Activated CD8-positive, alpha-beta T cell treated with anti-CD3 and anti-CD28 coated beads for 36 hours (primary cell): ENCODE measurements at regions not wholly inside any gene's neighbourhood (a gene's known extent, or its start where the extent isn't known, plus 50 kb on each side); places are given as distances from the start of the nearest gene placed in this dataset.
"Not testable (repeated sequence)": the region's sequence is repeated elsewhere in the genome, so short reads cannot be mapped to it uniquely, and the experiment has no call there.

Source experiments
- ATAC-seq: fragments of 200-7000 bp; cut with Tn5 transposase; one replicate; pipeline ENCODE4 v1.10.0; 2021; ENCODE audit warnings: mild to moderate bottlenecking, moderate library complexity
- CTCF ChIA-PET: fragments of 350-600 bp; sonication (Branson Sonifier 250); formaldehyde crosslinking; loops from one replicate; lab custom pipeline; 2021; ENCODE audit warnings: antibody characterized with exemption; lab: Charles Lee
- POLR2A ChIA-PET: fragments of 350-600 bp; sonication (Branson Sonifier 250); formaldehyde crosslinking; loops from one replicate; lab custom pipeline; 2021; ENCODE audit warnings: antibody characterized with exemption; lab: Charles Lee
- DNase-seq: peaks from one replicate; pipeline ENCODE4 v3.0.0-alpha.2; 2020
- H3K27ac Mint-ChIP-seq: one replicate; pipeline ENCODE4 v1.8.0; 2021; ENCODE audit warnings: mild to moderate bottlenecking, mixed read lengths
- H3K27me3 Mint-ChIP-seq: one replicate; pipeline ENCODE4 v1.8.0; 2021; ENCODE audit warnings: mixed read lengths
- H3K36me3 Mint-ChIP-seq: one replicate; pipeline ENCODE4 v1.8.0; 2021; ENCODE audit warnings: low read depth, mixed read lengths
- H3K4me1 Mint-ChIP-seq: one replicate; pipeline ENCODE4 v1.8.0; 2021; ENCODE audit warnings: low read depth, mixed read lengths
- H3K4me3 Mint-ChIP-seq: one replicate; pipeline ENCODE4 v1.8.0; 2021; ENCODE audit warnings: mild to moderate bottlenecking, moderate library complexity, mixed read lengths
- H3K9me3 Mint-ChIP-seq: one replicate; pipeline ENCODE4 v1.8.0; 2021; ENCODE audit warnings: mixed read lengths
- intact Hi-C: fragments of 100-400 bp; cut with micrococcal nuclease; formaldehyde crosslinking; loops from one replicate; pipeline ENCODE4 v1.10.0; 2022
- TF ChIP-seq, protein P1 (sequence below): fragments of 200-600 bp; IDR thresholded peaks from one replicate; pipeline ENCODE4 v1.8.0; 2022; ENCODE audit warnings: antibody characterized with exemption, mild to moderate bottlenecking

DNA sequence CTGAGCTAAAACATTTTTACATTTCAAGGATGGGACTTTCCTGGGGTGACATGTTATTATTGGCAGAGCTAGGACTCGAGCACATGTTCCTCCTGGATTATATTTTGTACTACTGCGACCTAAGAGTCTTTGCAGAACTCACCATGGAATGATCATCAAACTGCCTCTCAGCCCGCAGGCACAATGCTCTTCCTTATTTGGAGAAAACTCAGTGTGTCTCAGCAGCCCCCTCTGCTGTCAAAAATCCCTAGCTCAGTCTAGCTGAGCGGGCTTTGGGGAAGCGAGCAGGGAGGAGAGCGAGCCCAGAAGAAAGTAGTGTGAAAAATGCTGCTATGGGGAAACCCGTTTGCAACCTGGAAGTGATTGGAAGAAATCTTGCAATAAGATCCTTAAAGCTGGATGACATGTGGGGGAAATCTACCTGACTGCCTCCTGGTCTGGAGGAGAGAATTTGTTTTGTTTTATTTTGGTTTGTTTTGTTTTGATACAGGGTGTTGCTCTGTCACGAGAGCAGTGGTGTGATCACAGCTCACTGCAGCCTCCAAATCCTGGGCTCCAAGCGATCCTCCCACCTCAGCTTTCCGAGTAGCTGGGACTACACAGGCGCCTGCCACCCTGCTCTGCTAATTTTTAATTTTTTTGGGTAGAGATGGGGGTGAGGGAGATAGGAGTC is 89.9 kb upstream of the CLINT1 start:
- POLR2A ChIA-PET, result interaction anchor here (0.9 kb wide), 1 partner anchor 93 kb away, joined by 3 read pairs; no protein-coding TSS in a partner anchor

DNA sequence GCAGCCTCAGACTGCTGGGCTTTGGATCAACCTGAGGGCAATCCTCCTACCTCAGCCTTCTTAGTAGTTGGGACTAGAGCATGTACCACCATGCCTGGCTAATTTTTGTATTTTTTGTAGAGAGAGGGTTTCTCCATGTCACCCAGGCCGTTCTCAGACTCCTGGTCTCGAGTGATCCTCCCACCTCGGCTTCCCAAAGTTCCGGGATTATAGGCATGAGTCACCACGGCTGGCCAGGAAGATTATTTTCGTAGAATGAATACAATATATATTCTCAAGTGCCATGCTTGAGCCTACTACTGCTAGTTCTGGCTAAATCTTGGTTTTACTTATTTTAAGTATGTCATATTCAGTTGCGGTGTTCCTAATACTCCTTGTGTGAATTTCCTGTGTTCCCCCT is 88.2 kb upstream of the CLINT1 start:
- POLR2A ChIA-PET, result no interaction called here
- intact Hi-C loops, result loop anchor here (5.0 kb wide), 1 partner anchor 185 kb away; no protein-coding TSS in a partner anchor
- Mint-ChIP-seq H3K27me3 (peaks cover 6% of the 10 kb centered on the region), H3K36me3 (no peaks in the 10 kb centered on the region), H3K4me1 (peaks cover 4% of the 10 kb centered on the region), H3K4me3 (no peak overlapping the region), H3K27ac (no peak overlapping the region), H3K9me3 (no peaks in the 10 kb centered on the region)
- ATAC-seq (no peak), DNase-seq (no peak)
- TF ChIP-seq, protein P1, sequence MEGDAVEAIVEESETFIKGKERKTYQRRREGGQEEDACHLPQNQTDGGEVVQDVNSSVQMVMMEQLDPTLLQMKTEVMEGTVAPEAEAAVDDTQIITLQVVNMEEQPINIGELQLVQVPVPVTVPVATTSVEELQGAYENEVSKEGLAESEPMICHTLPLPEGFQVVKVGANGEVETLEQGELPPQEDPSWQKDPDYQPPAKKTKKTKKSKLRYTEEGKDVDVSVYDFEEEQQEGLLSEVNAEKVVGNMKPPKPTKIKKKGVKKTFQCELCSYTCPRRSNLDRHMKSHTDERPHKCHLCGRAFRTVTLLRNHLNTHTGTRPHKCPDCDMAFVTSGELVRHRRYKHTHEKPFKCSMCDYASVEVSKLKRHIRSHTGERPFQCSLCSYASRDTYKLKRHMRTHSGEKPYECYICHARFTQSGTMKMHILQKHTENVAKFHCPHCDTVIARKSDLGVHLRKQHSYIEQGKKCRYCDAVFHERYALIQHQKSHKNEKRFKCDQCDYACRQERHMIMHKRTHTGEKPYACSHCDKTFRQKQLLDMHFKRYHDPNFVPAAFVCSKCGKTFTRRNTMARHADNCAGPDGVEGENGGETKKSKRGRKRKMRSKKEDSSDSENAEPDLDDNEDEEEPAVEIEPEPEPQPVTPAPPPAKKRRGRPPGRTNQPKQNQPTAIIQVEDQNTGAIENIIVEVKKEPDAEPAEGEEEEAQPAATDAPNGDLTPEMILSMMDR, result no peak
- CTCF ChIA-PET, result interaction anchor here (3.0 kb wide), 1 partner anchor 91 kb away, joined by 28 read pairs; no protein-coding TSS in a partner anchor

More for the DNA sequence above, 89.9 kb upstream of the CLINT1 start:
- H3K4me1 Mint-ChIP-seq, result peaks cover 4% of the 10 kb centered on the region
- DNase-seq, result peak; percentile 90
- peaks cover 6% of the 10 kb centered on the region for H3K27me3 Mint-ChIP-seq
- no peak overlapping the region for H3K27ac Mint-ChIP-seq
- H3K4me3 Mint-ChIP-seq, result no peak overlapping the region
- peak; percentile 96 for ATAC-seq
- TF ChIP-seq, protein P1, result peak; percentile 77
- intact Hi-C loops, result loop anchor here (1.0 to 5.0 kb wide), 2 partner anchors 133 to 187 kb away; no protein-coding TSS in a partner anchor
- H3K9me3 Mint-ChIP-seq, result no peaks in the 10 kb centered on the region
- no peaks in the 10 kb centered on the region for H3K36me3 Mint-ChIP-seq
- CTCF ChIA-PET, result interaction anchor here (0.6 to 4.5 kb wide), 48 partner anchors 8 to 1158 kb away, joined by 3 to 80 read pairs (median 4); partner anchors contain the start of gene LSM11

DNA sequence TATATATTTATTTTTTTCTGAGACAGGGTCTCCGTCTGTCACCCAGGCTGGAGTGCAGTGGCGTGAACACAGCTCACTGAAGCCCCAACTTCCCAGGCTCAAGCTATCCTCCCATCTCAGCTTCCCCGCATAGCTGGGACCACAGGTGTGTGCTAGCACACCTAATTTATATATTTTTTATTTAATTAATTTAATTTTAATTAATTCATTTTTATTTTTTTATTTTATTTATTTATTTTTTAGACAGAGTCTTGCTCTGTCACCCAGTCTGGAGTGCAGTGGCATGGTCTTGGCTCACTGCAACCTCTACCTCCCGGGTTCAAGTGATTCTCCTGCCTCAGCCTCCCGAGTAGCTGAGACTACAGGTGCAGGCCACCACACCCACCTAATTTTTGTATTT is 86.9 kb upstream of the CLINT1 start:
- intact Hi-C loops, result loop anchor here (5.0 kb wide), 1 partner anchor 184 kb away; no protein-coding TSS in a partner anchor
- ATAC-seq, H3K27ac Mint-ChIP-seq, H3K36me3 Mint-ChIP-seq, H3K27me3 Mint-ChIP-seq, DNase-seq, POLR2A ChIA-PET, H3K4me1 Mint-ChIP-seq, H3K4me3 Mint-ChIP-seq, H3K9me3 Mint-ChIP-seq: not testable (repeated sequence)
- CTCF ChIA-PET, result interaction anchor here (0.9 kb wide), 1 partner anchor 126 kb away, joined by 3 read pairs; no protein-coding TSS in a partner anchor

- no peak for ATAC-seq
- TF ChIP-seq, protein P1, result no peak
- no peak overlapping the region for H3K27ac Mint-ChIP-seq
- H3K9me3 Mint-ChIP-seq, result no peaks in the 10 kb centered on the region
- H3K27me3 Mint-ChIP-seq, result peaks cover 6% of the 10 kb centered on the region
- peaks cover 4% of the 10 kb centered on the region for H3K4me1 Mint-ChIP-seq
- H3K36me3 Mint-ChIP-seq, result no peaks in the 10 kb centered on the region
- no peak for DNase-seq
- no peak overlapping the region for H3K4me3 Mint-ChIP-seq
- CTCF ChIA-PET, result interaction anchor here (1.0 kb wide), 1 partner anchor 183 kb away, joined by 3 read pairs; no protein-coding TSS in a partner anchor
- POLR2A ChIA-PET, result no interaction called here
- intact Hi-C loops, result loop anchor here (5.0 kb wide), 1 partner anchor 183 kb away; no protein-coding TSS in a partner anchor
These were observed 86.0 kb upstream of the CLINT1 start for GRCh38 chr5:157944938-157945337.

DNA sequence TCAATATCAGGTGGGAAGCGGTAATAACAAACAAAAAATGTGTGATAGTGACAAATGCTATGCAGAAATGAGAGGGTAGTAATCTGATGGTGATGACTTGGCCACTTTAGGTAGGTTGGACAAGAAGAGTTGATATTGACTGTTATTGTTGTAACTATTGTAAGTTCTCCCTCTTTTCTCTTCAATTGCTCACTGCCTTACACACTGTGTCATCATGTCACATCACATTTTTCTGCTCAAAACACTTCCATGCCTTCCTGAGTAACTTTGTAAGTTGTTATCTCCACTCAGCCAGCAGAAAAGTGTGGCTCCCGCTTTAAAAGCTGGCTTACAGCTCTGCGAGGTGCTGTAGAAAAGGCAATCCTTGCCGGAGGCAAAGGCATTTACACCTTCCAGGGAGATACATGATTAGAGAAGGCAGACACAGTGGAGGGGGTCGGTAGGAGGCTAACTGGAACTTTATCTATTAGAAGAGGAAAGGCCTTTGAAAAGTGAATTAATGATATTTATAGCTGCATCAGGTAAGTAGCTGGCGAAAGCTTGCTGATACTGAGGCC is 85.2 kb upstream of the CLINT1 start:
- ChIA-PET CTCF (interaction anchor here (1.0 kb wide), 2 partner anchors 18 to 182 kb away, joined by 3 read pairs; no protein-coding TSS in a partner anchor), POLR2A (interaction anchor here (0.6 kb wide), 1 partner anchor 140 kb away, joined by 4 read pairs; no protein-coding TSS in a partner anchor)
- TF ChIP-seq, protein P1, result no peak
- Mint-ChIP-seq H3K4me1 (peaks cover 4% of the 10 kb centered on the region), H3K36me3 (no peaks in the 10 kb centered on the region), H3K27me3 (peaks cover 4% of the 10 kb centered on the region), H3K27ac (no peak overlapping the region), H3K4me3 (no peak overlapping the region), H3K9me3 (no peaks in the 10 kb centered on the region)
- ATAC-seq (no peak), DNase-seq (no peak)
- intact Hi-C loops, result no loop called here
